GM19035 (cell line): ENCODE measurements at regions not wholly inside any gene's neighbourhood (a gene's known extent, or its start where the extent isn't known, plus 50 kb on each side); places are given as distances from the start of the nearest gene placed in this dataset.

Source experiments
- ATAC-seq: cut with Tn5 transposase; IDR thresholded peaks from one replicate; pipeline ENCODE4 v1.9.1; 2021; ENCODE audit not compliant: unreplicated experiment

DNA sequence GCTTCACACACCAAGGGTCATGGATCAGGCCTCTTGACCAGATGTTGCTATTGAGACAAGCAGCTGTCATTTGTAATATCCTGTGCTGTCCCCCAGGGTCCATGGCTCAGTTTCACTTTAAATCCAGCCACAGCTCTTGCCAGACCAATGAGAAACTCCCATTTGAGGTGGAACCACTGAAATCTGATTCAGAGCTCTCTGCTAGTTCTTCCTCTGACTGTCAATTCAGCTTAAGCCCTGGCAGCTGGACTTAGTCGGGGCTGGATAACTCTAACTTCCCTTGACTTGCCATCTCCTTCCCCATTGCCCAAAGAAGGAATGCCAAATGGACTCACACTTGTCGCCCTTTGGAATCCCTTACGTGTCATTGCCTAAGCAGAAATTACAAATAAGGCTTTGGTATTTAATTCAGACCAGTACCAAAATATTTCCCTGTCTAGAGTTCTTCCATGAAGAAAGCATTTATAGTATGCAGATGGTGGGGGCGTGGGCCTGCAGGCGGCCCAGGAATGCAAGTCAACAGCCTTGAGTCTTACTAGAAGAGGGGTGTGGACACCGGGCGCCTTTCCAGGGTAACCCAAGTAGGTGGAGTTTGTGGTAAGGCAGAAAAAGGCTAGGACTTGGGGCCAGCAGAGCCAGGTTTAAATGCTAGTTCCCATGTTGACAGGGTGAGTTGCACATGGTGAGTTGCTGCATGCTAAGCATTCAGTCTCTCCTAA lies 96.9 kb upstream of the TMPO start:
- peak; percentile 67 for ATAC-seq

DNA sequence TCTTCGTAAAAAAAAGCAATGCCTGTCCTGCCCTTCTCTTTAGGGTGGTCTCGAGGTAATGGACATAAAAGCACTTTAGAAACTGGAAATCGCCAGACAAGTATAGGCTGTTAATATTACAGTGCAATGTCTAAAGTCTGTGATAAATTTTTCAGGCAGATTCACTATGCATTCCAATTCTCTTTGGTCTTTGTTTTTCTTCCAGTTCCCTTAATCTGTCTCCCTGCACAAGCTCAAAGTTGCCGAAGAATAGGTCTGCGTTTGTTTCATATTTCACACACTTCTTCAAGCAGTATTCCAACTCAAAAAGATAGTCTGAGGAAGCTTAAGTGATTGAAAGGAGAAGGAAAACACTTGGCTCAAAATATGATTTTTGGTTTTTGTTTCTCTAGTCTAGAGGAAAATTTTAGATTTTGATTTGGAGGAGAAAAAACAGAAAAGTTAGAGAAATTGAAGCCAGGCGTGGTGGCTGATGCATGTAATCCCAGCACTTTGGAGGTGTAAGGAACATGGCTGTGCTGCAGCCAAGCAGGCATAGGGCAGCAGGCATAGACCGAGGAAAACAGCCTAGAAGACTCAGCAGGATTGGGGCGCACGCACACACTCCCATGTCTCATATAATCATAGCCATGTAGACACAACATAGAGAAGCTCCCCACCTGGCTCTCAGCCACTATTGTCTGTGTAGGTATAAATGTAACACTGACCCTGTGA lies 96.2 kb upstream of the TMPO start:
- ATAC-seq: no peak

DNA sequence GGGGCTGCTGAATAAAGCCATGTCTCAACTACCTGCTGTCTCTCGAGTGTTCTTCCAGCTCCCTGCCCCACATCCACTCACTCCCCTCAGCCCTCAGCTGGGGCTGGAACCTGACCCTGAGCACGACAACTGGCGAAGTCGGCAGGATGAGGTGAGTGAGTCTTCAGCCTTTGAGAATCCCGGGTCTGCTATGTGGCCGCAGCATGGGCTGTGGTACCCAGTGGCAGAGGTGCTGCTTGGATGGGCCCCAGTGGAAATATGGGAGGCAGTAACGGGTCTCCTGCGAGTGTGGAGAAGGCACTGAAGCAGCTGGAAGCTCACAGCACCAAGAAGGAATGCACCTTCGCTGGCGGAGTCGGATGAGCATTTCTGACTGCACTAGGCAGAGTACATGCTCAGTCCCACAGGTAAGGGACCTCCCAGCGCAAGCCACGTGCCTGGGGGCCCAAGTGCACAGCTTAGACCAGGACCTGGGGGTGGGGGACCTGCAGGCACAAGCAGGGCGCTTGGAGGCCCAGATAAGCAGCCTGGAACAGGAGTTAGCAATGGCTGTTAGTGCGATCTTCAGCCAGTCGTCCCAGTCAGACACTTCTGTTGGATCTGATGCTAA lies 95.5 kb upstream of the TMPO start:
- ATAC-seq: no peak

DNA sequence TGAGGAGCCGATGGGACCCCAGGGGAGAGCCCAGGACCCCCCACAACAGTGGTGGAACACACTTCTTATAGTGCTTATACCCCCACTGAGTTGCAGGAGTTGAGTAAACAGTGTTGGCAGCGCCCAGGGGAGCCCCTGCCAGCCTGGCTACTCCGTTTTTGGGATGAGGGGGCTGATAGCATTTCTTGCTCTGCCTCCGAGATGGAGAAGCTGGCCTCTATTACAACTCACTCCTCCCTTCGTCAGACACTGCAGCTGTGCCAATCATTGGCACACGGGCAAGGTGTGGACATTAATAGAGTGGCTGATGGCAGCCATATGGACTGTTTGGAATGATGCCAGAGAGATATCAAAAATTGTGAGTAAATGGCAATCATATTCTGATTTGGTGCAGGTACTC lies 94.9 kb upstream of the TMPO start:
- ATAC-seq: no peak

DNA sequence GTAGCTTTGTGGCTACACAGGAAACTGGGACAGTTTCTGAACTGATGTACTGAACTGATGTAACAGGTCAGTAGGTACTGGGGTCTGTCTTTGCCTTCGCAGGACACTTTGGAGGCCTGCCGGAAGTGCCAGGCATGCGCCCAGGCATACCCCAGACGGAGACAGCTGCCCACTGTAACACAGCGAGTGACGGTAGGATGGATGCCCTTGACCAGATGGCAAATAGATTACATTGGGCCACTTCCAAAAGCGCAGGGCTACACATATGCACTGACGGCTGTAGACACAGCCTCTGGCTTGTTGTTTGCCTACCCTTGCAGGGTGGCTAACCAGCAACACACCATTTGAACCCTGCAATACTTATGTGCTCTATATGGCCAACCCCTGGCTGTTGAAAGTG lies 94.1 kb upstream of the TMPO start:
- ATAC-seq: no peak

DNA sequence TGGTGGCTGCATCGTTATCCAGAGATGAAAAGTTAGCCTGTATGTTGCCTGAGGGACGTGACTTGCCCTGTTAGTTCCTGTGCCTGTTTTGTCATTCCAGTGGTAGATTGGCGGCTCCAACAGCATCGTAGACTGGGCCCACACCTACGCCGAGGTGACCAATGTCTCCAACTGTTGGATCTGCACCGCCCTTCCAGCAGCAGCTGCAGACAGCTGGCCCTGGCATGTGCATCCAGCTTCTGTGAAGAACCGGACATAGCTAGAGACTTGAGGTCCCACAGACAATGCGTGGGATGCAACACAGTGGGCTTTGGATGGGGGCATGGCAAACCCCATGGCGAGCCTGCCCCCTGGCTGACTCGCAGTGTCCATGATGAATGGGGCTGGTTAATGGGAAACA lies 93.0 kb upstream of the TMPO start:
- no peak for ATAC-seq

DNA sequence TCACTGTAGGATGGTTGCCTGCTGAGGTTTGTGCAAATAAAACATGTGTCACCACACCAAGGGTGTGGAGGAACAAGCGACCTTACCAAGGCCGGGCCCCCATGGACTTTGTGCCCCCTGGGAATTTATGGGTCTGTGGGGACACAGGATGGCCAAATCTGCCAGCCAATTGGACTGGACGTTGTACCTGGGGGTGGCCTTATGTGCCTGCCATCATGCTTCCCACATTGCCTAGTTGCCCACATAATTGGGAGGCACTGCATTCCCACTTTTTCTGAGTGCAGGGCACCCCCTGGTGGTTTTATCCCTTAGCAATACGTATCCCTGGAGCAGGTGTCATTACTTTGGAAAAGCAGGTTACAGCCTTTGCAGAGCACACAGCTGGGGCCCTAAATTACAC lies 92.6 kb upstream of the TMPO start:
- no peak for ATAC-seq

DNA sequence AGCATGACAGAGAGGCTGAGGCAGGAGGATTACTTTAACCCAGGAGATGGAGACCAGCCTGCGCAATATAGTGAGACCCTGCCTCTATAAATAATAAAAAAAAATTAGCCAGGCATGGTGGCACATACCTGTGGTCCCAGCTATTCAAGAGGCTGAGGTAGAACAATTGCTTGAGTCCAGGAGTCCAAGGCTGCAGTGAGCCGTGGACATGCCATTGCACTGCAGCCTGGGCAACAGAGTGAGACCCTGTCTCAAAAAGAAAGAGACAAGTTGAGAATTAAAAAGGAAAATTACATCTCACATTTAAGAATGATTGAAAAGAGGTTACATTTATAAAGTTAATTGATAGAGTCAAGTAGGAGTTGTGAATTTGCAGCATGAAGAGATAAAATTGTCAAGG lies 91.4 kb upstream of the TMPO start:
- ATAC-seq: no peak

DNA sequence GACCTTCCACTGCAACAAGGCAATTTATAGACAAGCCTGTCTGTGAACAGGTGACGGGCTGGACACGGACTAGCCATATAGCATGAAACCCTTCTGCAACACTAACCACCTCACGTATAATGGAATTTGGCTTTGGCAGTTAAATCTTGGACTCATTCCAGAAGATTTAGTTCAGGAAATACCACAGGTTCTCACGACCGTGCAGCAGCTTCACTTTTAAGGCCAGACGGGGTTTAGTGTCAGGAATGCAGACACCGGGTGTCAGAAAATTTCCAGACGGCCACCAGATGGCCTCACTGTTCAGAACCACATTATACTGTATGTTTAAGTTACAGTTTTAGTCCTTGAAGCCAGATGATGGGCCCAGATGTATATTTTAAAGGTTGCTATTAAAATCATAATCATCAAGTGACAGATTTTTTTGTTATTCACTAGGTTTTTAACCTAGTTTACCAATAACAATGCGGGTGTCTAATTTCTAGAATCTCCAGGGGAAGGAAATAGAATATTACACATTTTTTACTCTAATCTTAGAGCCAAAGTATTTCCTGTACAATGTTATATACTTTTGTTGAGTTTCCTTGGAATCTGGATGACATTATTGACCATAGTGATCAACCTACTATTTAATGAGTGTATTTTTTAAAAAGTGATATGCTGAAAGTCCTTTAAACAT lies 90.5 kb upstream of the TMPO start:
- ATAC-seq: peak; percentile 88

DNA sequence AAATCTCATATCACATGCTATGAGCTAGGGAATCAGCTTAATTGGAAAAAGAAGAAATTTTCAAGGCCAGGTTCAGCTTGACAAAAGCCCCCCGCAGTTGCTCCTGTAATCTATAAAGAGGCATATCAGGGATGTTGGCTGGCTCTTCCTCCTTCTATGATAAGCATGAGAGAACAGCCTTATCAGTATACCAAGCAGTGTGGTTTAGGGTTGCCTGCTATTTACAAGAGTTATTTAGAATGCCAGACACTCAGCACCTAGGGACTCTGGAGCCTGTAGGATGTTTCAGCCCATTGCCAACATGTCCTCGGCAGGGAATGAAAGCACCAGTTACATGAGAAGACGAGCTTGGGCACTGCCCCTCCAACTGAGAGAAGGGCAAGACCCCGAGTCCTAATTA lies 89.5 kb upstream of the TMPO start:
- no peak for ATAC-seq

DNA sequence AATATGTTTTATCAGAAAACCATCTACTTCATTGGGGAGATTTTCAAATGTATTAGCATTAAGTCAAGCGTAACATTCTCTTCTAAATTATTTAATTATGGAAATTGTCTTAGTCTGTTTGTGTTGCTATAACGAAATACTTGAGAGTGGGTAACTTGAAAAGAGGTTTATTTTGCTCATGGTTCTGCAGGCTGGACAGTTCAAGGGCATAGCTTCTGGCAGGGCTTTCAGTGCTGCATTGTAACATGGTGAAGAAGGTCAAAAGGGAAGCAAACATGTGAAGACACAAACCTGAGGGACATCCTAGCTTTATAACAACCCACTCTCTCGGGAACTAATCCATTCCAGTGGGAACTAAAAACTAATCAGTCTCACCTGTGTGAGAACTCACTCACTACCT lies 84.3 kb upstream of the TMPO start:
- no peak for ATAC-seq

DNA sequence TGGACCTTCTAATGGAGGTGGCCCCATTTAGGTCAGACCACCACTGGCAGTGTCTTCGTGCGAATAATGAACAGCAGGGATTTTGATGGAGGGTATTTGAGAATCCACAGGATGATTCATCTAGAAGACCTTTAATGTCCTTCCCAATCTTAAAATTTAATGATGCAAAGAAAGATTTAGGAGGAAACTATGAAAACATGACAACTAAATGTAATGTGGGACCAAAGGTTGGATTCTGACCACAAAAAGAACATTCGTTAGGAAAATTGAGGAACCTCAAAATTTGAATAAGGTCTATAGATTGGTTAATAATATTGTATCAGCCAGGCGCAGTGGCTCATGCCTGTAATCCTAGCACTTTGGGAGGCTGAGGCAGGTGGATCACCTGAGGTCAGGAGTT lies 78.2 kb upstream of the TMPO start:
- no peak for ATAC-seq

DNA sequence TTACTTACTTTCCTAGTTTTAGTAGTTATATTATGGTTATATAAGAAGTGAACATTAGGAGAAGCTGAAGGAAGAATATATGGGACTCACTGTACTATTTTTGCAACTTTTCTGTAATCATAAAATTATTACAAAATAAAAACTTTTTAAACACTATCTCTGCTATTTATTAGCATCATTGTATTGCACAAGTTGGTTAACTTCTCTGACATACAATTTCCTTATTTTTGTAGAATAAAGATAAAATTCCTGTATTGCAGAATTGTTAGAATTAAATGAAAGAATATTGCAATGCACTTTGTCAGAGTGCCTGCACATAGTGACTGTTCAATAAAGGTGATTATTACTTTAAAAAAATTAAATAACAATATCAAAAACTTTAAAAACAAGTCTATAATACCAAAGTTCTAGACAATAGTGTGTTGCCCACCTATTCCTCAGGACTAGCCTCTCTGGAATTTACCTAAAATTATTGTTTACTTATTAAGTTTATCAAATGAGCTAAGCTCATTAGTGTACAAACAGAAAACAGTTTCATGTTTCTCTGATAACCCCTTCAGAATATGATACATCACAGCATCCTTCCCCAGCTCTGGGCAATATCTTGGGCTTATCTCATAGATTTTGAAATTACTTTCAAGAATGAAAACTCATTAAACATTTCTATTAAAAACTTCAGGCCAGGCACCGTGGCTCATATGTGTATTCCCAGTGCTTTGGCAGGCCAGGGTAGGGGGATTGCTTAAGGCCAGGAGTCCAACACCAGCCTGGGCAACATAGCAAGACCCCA lies 77.4 kb upstream of the TMPO start:
- no peak for ATAC-seq

DNA sequence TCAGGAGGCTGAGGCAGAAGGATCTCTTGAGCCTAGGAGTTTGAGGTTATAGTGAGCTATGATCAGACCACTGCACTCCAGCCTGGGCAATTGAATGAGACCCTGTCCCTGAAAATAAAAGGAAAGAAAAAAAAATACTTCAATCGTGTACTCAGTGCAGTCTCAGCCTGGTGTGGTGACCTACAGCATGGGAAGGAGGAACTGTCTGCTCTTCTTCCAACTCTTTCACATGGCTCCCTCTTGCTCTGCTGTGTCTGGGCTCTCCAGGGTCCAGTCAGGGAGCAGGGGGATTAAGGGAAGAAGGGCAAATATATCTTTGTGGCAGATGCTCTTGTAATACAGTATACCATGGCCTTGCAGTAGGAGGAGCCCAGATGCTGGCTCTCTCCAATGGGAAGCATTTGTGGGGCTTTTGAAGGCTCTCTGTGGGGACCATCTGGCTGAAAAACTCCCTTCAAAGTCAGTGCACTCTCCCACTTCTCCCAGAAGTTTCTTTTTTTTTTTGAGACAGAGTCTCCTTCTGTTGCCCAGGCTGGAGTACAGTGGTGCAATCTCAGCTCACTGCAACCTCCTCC lies 76.6 kb upstream of the TMPO start:
- ATAC-seq: no peak

DNA sequence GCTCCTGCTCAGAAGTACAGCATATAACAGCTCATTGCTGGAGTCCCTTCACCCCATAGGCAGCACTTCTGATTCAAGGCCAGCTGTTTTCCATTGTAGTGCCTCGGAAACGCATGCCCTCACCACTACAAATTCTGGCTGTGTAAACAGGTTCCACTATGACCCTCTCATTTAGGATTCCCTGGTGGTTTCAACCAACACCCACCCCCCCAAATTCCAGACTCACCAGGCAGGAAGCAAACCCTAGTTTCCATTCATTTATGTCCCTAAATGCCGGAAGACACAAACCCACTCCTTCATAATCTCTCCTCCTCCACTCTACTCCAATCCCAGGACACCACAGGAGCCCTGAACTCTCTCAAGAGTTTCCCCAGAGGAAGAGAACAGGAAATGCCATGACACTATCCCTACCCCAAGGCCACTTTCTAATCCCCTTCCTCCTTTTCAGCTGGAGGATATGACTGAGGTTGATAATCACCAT lies 75.9 kb upstream of the TMPO start:
- no peak for ATAC-seq

DNA sequence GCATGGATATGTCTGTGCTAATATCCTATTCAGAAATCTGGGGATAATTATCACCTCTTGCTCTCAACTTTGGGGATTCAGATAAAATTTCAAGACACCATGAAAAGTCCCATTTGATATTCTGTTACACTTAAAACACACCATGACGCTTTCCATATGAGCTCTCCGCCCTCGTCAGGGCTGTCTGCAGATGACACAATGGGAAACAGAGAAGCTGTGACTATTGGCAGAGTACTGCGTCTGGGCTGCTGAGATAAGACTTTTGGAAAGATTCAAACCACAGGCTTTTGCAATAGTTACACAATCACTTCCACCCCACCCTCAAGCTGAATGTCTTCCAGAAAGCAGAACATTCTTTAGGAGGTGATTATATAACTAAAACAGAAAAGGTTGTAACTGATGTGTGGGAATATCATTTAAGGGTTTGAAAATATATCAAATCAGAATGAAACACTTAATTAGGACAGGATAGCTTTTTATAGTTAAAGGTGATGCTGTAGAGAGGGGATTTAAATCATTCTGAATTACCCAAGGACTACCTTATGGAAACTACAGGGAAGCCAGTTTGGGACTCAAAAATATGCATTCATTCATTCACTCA lies 75.3 kb upstream of the TMPO start:
- ATAC-seq: no peak

DNA sequence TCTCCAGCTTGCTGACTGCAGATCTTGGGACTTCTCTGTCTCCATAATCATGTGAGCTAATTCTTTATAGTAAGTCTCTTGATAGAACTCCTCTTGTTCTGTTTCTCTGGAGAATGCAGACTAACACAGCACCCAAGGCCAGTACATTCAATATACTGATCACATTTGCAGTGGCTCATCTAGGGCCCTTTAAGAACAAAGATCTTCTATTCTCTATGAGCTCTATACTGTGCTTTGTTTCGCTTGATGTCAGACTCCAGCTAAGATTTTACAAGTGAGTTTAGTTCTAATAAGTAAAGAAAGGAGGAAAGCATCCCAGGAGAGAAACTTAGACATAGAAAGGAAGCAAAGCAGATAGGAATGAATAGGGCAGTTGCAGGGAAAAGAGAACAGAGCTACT lies 69.3 kb upstream of the TMPO start:
- no peak for ATAC-seq

DNA sequence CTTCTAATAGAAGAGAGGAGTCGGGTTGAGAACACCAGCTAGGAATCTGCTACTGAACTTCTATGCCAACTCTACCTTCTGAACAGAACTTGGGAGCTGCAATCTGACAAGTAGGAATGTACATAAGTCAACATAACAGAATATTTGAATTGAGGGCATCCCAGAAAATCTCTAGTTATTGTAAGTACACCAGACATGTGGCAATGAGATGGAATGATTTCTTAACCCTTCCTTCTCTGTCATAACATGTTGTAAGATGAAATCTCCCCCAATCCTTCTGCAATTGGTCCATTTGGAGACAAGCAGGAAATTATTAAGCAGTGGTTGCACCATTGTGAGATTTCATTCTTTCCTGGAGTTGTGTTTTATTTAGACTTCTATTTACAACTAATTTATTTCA lies 68.7 kb upstream of the TMPO start:
- no peak for ATAC-seq

DNA sequence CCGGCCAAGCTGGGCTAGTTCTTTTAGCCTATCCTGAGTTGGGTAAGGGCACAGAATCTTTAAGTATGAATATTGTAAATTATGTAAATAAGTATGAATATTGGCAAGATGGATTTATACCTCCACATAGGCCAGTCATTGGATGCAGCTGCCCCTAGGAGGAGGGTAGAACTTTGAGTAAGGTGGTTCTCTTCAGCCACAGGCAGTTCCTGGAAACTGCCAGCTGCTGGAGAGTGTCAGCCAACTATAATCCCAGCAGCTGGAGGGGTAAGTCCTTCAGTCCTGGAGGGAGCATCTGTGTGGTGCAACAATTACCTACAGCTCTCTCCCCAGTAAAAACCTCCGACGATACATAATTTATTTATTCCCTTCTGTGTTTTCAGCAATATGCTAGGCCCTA lies 65.8 kb upstream of the TMPO start:
- ATAC-seq: no peak

DNA sequence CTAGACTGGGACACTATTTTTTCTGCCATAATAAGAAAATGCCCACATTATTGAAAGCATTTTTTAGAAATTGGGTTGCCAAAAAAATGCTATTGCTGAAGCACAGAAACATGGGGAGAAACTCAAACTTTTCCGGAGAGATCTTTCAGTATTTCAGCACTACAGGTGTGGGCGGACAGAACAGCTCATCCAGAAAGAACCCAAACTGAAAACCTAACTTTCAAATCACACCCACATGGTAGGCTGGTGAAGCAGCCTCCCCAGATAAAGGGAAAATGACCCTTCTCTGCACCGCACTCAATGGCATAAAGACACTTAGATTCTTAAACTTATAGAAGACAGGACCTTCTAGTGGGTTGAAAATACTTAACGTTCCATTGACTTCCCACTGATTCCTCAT lies 62.3 kb upstream of the TMPO start:
- no peak for ATAC-seq
